HG03139 (cell line): ENCODE measurements at regions not wholly inside any gene's neighbourhood (a gene's known extent, or its start where the extent isn't known, plus 50 kb on each side); places are given as distances from the start of the nearest gene placed in this dataset.
"Not testable (repeated sequence)": the region's sequence is repeated elsewhere in the genome, so short reads cannot be mapped to it uniquely, and the experiment has no call there.

Experiments
- ATAC-seq: cut with Tn5 transposase; IDR thresholded peaks from one replicate; pipeline ENCODE4 v1.9.1; 2021; ENCODE audit not compliant: unreplicated experiment

DNA sequence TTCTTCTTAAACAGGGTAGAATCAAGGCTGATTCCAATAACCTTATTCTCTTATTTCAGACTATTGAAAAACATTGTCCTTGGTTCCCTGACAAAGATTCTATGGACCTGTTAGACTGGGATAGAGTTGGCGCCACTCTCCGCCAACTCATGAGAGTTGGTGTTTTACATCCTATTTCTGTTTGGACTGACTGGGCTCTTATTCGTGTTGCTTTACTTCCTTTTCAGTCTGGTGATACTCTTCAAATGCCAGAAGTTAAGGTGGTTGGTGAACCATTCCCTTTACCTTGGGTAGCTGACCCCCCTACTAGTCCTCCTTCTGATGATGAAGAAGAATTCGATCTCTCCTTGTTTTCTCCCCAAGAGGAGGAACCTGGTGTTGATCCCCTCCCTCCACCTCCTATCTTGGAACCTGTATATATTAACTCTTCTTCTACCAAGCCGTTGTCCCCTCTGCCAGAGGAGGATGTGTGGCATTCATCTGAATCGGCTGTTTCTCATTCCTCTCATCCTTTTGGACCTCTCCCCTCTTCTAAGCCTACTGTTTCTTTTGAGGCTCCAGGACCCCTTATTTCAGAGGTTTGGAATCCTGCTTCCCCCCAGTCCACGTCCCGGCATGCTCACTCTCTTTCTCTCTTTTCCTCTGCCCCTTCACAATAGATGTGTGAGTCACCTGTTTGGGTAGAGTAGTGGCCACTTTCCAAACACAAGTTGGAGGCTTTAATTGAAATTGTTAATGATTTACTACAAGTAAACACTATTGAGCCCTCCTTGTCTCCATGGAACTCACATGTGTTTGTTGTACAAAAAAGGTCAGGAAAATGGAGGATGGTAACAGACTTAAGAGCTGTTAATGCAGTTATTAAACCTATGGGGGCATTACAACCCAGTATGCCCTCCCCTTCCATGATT lies 585.7 kb downstream of the NSUN3 start:
- not testable (repeated sequence) for ATAC-seq

DNA sequence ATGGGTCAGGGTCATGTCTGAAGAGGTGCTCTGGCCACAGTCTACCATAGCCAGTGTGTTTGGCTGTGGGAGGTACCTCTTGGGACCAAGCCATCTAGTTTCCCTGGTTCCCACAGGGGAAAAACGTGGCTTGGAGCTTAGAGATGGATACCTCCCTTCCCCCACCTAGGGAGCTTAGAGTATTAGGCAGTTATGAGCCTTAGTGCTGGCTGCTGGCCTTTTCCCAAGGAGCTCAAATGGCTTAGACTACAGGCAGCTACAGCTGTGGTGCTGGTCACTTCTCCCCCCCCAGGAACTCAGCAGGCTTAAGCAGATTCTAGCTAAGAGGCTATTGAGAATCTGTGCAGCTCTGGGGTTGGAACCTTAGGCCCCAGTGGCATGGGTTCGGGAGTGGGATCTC lies 591.2 kb downstream of the NSUN3 start:
- ATAC-seq: no peak

DNA sequence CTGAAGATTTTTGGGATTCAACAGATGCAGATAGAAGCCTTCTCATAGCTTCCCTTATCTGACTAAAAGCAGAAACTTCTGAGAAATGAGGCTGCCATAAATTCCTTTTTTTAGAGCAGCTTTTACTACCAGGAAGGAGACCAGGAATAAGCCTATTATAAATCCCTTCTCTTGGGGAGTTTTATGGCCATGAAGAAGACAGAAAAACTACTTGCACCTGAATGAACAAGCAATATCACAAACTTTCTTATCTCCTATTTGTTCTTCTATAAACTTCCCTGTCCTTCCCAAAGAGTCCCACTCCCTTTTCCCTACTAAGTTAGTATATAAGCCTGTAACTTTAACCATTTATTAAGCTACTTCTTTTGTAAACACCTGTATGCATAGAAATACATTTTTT lies 603.1 kb downstream of the NSUN3 start:
- ATAC-seq: no peak

DNA sequence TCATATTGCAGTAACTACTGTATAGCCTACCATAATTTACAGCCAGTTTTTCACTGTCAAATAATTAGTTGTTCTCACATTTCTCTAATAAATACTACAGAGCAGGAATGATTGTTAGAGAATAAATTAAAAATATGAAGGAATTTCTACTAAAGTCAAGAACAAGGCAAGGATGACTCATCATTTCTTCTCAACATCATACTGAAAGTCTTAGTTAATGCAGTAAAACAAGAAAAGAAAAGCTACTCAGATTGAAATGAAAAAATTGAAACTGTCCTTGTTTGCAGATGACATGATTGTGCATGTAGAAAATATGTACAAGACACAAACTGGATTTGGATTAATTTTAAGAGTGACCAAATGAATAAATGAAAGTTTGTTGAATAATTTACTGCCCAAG lies 608.2 kb downstream of the NSUN3 start:
- no peak for ATAC-seq

DNA sequence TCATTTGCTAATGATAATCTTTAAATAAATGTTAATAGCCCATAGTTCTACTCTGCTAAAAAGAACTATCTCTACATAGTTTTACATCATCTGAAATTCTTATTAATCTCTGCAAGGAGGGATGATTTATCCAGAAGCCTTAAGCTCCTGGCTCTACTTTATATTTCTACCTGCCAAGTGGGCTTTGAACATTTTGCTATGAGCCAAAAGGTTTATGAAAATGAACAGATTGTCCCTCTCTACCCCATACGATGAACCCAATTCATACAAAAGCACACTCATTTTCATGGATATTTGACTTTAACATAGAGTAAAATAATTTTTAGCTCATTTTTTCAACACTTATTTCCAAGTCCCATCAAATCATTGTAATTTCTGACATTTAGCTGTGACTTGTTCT lies 611.0 kb downstream of the NSUN3 start:
- no peak for ATAC-seq

DNA sequence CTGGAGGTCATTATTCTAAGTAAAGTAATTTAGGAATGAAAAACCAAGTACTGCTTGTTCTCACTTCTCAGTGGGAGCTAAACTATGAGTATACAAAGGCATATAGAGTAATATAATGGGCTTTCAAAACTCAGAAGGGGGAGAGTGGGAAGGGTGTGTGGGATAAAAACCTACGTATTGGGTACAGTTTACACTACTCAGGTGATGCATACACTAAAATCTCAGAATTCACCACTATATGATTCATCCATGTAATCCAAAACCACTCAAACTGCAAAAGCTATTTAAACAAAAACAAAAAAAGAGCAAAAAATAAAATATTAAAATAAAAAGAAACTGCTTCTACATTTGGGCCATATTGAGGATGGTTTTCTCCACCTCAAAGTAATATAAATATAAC lies 623.3 kb downstream of the NSUN3 start:
- ATAC-seq: no peak

DNA sequence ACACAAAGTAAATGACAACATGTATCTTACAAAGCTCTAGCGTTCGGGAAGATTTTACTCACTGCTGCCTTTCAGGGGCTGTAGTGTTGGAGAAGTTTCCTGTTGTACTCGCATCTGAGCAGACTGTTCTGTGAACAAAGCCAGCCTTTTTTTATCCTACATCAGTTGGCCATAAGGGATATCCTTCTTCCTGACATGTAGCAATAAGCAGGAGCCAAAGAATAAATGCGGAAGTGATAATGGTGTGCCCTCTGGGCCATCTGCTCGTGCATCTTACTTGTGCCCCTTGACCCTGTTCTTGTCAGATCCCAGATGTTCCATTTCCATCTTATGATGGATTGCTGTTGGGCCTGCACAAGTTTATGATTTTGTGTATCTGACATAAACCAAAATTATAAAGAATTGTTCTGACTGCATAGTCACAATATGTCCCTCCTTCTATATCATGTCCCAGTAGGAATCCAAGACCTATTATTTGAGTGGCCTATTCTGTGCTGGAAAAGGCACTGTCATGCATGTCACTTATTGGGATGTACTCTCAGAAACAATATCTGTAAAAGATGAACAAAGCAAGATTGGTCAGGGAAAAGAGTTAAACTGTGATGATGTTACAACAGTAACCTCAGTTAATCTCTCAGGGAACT lies 631.3 kb downstream of the NSUN3 start:
- no peak for ATAC-seq

DNA sequence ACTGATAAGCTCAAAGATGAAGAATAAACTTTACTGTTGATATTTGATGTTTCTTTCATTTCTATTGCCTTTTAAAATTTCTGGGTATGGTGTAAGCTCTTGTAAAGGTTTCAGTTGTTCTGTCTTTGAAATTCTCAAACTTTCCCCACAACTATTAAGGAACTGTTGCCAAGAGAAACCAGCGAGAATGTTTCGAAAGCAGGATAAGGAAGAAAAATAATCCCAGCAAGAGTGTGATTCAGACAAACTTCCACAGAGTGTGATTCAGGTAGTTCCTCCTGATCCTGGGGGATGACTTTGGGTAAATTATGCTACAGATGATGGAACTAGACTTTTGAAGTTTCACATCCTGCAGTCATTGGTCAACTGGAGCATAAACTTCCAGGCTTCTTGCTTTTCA lies 632.0 kb downstream of the NSUN3 start:
- ATAC-seq: no peak

DNA sequence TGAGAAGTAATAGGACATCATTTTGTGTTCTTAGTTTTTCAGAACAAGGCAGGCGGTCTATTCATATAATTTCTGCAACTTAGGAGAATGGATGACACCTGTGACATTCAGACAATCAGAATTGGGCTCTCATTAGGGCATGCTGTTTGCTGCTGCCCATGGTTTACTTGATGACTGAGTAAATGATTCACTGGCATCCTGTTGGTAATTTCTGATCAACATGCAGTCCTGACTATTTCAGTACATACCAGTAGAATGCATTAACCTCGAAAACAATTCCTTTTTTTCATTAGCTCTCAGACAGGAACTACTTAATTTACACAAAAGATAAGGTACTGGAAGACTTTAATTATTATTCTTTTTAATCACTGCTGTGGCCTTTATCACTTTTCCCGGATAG lies 641.6 kb downstream of the NSUN3 start:
- no peak for ATAC-seq

DNA sequence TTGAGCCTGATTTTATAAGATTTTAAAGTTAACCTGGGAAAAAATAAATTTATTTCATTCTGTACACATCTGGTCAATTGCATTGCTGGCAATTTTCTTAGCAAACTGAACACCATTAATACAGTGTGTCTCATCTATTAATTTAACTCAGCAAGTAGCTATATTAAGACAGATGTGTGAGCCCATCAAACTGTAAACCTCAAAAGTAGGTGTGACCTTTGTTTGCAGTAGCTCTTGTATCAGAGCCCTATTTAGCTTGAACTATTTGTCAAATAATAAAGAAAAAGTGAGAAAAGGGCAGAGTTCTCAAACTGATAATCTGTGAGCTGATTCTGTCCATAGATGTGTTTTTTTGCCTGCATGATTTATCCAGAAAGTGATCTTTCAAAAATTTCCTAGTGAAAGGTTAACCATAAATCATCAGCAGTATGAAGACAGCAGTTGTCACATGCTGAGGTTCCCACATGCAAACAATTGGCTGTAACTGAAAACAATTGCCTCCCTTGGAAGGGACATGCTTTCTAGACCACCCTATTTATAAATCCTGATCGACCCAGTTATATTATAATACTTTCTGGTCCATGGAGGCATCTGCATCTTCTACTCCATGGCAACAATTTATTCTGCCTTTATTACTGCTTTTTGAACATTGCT lies 646.5 kb downstream of the NSUN3 start:
- ATAC-seq: no peak

DNA sequence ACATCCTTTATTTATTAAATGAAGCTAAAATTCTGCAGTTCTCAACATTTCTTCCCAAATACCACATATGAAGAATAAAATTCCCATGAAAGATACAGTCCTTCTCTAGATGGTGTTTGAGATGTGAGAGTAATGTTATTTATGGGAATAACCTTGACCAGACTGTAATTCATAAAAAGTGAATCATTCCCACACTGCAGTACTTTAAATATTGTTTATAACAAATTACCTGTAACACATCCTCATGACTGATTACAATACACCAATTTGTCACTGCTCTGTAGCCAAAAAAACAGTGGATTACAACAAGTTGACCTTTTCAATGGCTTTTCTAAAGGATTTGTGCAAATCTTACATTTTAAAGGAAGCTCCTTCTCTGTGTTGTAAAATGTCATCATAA lies 651.3 kb downstream of the NSUN3 start:
- ATAC-seq: no peak

DNA sequence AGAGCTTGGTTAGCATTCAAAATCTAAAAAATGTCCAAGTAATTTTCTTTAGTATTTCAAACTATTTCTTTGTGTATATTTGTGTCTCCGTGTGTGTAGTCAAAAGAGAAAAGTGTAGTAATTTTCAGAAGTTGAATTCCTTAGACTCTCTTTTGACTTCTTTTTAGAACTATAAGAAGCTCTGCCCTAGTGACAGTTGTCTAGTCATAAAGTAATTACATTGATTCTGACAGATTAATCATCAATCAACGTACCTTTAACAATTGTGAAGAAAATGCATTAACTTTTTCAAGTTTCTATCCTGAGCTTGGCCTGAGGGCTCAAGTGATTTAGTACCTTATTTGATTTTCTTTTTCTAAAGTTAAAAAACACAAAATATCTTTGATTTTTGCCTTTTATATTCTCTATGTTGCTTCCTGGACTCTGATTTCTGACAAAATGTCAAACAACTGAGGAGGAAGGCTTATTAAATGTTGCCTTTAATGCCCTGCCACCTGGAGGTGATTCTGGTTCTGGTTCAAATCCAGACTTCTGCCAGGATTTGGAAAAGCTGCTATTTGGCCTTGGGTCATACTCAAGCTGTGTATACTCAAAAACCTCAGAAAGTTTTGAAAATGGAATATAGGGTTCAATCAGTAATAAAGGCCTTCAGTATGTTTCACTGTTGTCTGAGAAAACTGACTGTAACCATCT lies 653.6 kb downstream of the NSUN3 start:
- no peak for ATAC-seq

DNA sequence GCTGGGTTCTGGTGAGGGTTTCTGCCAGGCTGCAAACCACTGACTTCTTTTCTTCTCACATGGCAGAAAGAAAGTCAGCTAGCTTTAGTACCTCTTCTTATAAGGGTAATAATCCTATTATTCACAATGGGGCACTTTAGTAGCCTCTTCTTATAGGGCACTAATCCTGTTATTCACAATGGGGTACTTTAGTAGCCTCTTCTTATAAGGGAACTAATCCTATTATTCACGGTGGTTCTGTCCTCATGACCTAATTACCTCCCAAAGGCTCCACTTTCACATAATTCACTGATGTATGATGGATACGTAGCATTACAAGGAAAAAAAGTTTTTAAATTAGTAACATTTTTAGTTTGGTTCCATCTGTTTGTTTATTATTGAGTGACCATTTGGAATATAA lies 671.3 kb downstream of the NSUN3 start:
- no peak for ATAC-seq

DNA sequence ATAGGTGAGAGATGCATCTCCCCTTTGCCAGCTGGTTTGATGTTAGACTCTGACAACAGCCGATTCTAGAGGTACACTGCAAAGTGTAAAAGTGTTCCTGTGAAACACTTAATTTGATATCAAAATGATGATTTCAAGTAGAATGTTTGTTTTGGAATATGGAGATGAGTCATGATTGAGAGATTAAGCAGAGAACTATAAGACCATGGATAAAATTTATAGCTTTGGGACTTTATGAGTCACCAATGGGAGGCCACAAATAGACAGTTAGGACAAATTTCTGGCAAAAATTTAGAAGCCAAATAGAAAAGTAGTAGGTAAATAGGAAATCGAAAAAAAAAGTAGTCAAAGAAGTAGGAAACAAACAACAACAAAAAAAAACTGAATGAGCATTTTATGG lies 672.5 kb downstream of the NSUN3 start:
- ATAC-seq: no peak

DNA sequence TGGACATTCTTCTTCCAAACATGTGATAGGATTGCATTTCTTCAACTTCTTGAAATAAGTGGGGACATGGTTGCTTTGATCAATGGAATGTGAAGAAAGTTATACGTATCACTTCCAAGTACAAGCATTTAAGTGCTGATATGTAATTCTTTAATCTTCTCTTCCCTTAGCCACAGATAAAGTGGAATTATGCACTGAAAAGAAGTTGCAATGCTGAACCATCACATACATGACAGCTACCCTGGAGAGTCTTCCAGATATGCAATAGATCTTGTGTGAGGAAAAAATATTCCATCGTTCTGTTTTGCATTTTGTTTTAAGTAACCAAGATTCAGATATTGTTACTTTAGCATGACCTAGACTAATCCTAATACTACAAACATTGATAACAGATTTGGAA lies 674.3 kb downstream of the NSUN3 start:
- no peak for ATAC-seq

DNA sequence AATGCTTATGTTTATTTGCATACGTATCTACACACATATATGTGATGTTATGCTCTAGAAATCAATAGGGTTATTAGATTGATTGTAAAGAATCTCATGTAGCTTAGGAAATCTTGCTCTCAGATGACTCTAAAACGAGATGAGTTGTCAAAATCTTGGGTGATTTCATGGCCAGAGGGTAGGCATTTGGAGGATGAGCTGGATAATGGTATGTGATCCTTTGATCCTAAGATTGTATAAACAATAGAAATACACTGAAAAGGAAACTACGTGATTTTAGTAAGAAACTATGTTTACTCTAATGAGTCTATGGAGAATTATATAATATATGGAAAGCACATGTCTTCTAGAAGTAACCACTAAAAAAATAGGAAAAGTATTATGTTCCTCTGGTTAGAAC lies 676.6 kb downstream of the NSUN3 start:
- ATAC-seq: no peak

DNA sequence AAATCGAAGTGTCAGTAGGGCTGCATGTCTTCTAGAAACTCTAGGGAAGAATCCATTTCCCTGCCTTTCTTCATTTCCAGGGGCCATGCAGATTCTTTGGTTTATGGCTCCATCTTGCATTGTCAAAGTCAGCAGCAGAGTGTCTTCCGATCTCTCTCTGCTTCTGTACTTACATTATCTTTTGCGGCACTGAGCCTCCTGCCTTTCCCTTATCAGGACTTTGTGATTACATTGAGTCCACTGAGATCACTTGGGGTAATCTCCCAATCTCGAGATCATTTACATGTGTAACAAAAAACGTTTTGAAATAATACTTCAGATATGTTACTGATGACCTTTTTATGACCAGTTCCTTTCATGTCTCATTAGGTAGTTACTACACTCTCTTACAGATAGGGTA lies 695.9 kb downstream of the NSUN3 start:
- no peak for ATAC-seq

DNA sequence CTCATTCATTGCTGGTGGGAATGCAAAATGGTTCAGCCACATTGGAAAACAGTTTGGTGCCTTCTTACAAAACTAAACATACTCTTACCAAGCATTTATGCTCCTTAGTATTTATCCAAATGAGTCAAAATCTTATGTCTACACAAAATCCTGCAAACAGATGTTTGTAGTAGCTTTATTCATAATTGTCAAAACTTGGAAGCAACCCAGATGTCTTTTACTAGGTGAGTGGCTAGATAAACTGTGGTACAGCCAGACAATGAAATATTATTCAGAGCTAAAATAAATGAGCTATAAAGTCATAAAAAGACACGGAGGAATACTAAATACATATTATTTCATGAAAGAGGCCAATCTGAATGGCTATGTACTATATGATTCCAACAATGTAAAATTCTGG lies 709.5 kb downstream of the NSUN3 start:
- ATAC-seq: no peak

DNA sequence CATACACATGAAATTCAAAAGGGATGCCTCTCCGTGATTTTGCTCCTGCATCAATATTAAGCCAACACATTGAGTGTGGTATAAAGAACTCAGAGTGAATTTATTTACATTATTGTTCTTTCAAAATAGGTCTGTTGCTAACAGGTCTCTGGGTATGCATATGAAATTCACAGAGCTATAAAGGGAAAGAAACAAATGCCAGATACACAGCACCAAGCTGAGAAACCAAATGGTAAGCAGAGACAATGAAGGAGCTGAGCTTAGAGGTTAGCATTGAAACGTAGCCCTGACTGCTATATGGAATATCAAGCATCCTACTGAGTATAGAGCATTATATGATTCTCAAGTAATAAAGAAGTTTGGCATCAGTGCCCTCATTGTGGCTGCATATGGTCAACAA lies 712.9 kb downstream of the NSUN3 start:
- ATAC-seq: no peak

DNA sequence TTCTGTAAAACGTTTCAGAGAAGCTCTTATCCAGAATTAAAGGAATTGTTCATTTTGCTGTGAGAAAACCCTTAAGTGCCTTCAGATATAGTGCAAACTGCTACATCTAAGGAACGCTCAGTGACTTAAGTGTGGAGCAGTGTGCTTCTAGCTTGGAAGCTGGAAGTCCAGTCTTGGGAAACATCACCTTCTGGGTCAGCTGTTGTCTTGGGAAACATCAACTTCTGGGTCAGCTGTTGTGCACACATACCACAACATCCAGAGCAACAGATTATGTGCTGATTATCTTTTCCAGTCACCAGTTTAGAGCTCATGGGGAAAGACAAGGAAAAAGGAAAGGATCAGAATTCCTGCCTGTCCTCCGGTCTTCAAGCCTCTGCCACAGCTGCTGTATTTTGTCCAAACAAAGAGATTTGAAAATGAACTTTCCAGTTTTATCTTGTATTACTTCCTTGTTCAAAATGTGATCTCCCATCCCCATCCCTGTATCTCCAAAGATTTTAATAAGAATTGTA lies 713.6 kb downstream of the NSUN3 start:
- ATAC-seq: no peak

DNA sequence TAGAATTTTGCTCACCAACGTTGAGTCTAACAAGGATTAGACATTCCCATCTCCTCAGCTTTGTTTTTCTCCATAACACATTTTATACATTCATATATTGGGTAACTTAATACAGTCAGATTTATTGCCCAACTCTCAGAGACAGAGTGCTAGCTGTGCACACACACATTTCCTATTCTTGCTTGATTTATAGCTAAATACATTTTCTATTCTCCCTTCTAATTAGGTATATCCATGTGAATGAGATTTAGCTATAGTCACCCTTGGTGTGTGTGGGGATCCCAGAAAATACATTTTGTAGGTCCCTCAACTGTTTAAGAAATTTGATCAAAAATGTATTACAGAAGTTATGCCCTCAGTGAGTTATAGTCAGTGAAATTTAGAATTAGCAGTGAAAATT lies 715.4 kb downstream of the NSUN3 start:
- no peak for ATAC-seq
